HG03060 (cell line): ENCODE measurements at regions not wholly inside any gene's neighbourhood (a gene's known extent, or its start where the extent isn't known, plus 50 kb on each side); places are given as distances from the start of the nearest gene placed in this dataset.

Experiments used
- ATAC-seq: cut with Tn5 transposase; IDR thresholded peaks from one replicate; pipeline ENCODE4 v1.9.1; 2021; ENCODE audit warnings: low read depth, moderate number of reproducible peaks; ENCODE audit not compliant: unreplicated experiment

- peak; percentile 83 for ATAC-seq
Observed at GRCh38 chr11:95556342-95557163, 233.0 kb downstream of the FAM76B start.

- ATAC-seq: no peak
Observed at GRCh38 chr11:95556011-95556341, 233.6 kb downstream of the FAM76B start.

GRCh38 chr11:95554911-95555310 is 234.7 kb downstream of the FAM76B start:
- no peak for ATAC-seq

GRCh38 chr11:95549301-95549700 is 240.3 kb downstream of the FAM76B start:
- ATAC-seq: no peak

- ATAC-seq: no peak
Observed at GRCh38 chr11:95548416-95548815, 241.2 kb downstream of the FAM76B start.

GRCh38 chr11:95547976-95548375 is 241.6 kb downstream of the FAM76B start:
- no peak for ATAC-seq

- no peak for ATAC-seq
Observed at GRCh38 chr11:95547186-95547585, 242.4 kb downstream of the FAM76B start.

GRCh38 chr11:95545116-95545875 is 244.3 kb downstream of the FAM76B start:
- no peak for ATAC-seq

- ATAC-seq: no peak
Observed at GRCh38 chr11:95544095-95544856, 245.3 kb downstream of the FAM76B start.

- ATAC-seq: no peak
Observed at GRCh38 chr11:95542868-95543551, 246.6 kb downstream of the FAM76B start.

GRCh38 chr11:95541715-95542114 is 247.9 kb downstream of the FAM76B start:
- no peak for ATAC-seq

GRCh38 chr11:95536047-95536690 is 253.4 kb downstream of the FAM76B start:
- no peak for ATAC-seq

GRCh38 chr11:95534809-95535208 is 254.8 kb downstream of the FAM76B start:
- ATAC-seq: no peak

GRCh38 chr11:95534226-95534625 is 255.4 kb downstream of the FAM76B start:
- ATAC-seq: no peak

- no peak for ATAC-seq
Observed at GRCh38 chr11:95531116-95531515, 258.5 kb downstream of the FAM76B start.

- no peak for ATAC-seq
Observed at GRCh38 chr11:95524314-95525036, 265.1 kb downstream of the FAM76B start.

GRCh38 chr11:95522874-95523273 is 266.7 kb downstream of the FAM76B start:
- no peak for ATAC-seq

GRCh38 chr11:95521862-95522261 is 267.7 kb downstream of the FAM76B start:
- ATAC-seq: no peak

- ATAC-seq: no peak
Observed at GRCh38 chr11:95521133-95521542, 268.4 kb downstream of the FAM76B start.
